ENCODE measurements at regions not wholly inside any gene's neighbourhood (a gene's known extent, or its start where the extent isn't known, plus 50 kb on each side); places are given as distances from the start of the nearest gene placed in this dataset.

GRCh38 chr3:77868725-77869124, 828.8 kb downstream of the ROBO2 start:
- no peak for DNase-seq (ENCODE audit: low read depth)

DNA sequence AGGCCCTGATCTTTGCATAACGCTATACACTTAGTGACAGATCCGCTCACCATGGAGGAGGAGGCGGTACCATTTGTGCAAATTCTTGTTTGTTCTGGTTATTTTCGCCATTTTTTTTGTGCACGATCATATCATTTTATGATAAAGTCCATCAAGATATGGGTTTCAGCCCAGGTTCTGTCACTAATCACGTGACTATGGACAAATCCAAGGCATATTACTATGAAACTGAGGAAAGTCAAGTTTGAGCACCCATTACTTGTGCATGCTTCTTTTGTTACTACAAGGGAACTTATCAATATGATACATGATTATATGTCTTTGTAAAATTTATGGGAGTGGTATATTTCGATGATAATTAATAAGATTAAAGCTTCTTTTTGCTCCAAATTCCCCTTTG, 829.5 kb downstream of the ROBO2 start:
- DNase-seq (ENCODE audit: low read depth): no peak

GRCh38 chr3:77871436-77871835, 831.5 kb downstream of the ROBO2 start:
- no peak for DNase-seq (ENCODE audit: low read depth)

GRCh38 chr3:77873598-77873997, 833.7 kb downstream of the ROBO2 start:
- DNase-seq (ENCODE audit: low read depth): no peak

GRCh38 chr3:77885381-77885780, 845.5 kb downstream of the ROBO2 start:
- no peak for DNase-seq (ENCODE audit: low read depth)

GRCh38 chr3:77887611-77888010, 847.7 kb downstream of the ROBO2 start:
- DNase-seq (ENCODE audit: low read depth): no peak

- no peak for DNase-seq (ENCODE audit: low read depth)
Observed at GRCh38 chr3:77889616-77890015, 849.7 kb downstream of the ROBO2 start.

- no peak for DNase-seq (ENCODE audit: low read depth)
Observed at GRCh38 chr3:77898621-77899020, 858.7 kb downstream of the ROBO2 start.

GRCh38 chr3:77902675-77903074, 862.8 kb downstream of the ROBO2 start:
- no peak for DNase-seq (ENCODE audit: low read depth)

- no peak for DNase-seq (ENCODE audit: low read depth)
Observed at GRCh38 chr3:77906102-77906709, 866.3 kb downstream of the ROBO2 start.

DNA sequence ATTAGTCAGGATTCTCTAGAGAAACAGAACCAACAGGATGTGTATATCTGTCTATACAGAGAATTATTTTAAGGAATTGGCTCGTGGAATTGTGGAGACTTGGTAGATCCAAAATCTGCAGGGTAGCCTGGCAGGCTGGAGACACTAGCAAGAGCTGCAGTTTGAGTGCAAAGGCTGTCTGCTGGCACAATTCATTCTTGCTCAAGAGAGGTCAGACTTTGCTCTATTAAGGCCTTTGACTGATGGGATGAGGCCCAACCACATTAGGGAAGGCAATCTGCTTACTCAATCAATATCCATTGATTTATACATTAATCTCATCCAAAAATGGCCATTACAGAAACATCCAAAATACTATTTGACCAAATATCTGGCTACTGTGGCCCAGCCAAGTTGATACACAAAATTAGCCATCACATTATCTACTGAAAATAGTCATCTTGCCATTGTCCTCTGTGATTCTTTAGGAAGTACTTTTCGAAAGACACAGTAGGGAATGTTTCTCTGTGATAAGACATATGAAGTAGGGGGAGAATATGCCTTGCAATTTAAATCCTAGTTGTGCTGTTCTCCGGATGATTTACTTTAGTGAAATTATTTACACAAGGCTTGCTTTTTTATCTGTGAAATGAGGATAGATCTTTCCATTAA, 873.8 kb downstream of the ROBO2 start:
- DNase-seq (ENCODE audit: low read depth): no peak

- no peak for DNase-seq (ENCODE audit: low read depth)
Observed at GRCh38 chr3:77915336-77915735, 875.4 kb downstream of the ROBO2 start.

DNA sequence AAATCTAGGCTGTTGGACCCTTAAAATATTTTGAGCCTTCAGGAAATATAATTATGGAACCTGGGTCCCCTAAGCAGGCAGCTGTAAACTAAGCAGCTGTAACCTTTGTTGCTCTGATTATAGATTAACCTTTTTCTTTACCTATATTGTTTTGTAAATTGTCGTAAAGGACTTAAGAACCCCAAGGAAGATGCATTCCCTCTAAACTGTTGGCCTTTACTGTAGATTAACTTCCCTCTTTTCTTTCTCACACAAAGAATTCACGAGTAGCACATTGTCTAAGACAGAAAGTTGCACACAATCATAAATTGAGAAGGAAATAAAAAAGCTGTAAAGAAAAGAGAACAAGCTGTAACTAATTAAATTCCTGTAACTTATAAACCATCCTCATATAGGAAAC, 877.3 kb downstream of the ROBO2 start:
- no peak for DNase-seq (ENCODE audit: low read depth)

DNA sequence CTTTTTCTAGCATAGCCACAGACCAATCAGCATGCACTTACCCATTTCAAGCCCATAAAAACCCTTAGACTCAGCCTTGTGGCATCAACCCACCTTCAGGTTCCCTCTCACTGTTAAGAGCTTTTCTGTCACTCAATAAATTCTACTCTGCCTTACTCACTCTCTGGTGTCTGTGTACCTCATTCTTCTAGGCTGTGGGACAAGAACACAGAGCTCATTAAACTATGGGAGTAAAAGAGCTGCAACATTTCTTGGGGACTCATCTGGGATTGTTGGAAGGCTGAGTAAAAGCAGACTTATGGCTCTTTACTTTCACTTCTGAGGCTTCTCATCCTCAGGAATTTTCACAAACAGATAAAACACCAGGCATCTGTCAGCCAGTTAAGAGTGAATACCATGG, 879.3 kb downstream of the ROBO2 start:
- DNase-seq (ENCODE audit: low read depth): no peak

DNA sequence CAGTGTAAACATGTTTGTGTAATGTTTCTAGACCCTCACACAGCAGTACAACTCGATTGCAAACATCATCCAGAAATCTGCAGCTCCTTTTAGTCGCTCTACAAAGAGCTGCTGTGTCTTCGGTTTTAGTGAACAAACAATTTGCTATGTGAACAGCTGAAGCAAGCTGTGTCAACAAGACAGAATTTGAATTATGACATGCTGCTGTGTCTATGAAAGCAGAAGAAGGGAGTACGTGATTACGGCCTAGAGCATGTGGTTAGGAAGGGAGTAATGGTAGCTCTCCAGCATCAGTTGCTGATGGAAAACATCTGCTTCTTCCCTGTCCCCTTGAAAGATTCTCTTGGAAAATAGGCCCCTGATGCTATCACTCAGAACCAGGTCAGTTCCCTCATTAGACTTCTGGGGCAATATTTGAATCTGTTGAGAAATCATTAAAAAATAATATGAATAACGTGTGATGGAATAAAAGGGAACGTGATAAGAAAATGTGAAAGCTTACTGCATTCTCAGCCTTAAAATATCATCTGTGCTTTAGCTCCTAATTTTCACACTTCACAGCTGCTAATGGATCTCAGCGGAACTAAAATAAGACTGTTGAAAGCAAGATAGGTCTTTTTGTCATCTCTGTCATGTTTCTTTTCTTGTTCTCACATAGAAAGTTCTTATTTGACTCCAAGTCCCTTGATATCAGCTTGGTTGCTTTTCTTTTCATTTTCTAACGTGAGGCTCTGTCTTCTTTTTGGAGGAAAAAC, 891.5 kb downstream of the ROBO2 start:
- no peak for DNase-seq (ENCODE audit: low read depth)

DNA sequence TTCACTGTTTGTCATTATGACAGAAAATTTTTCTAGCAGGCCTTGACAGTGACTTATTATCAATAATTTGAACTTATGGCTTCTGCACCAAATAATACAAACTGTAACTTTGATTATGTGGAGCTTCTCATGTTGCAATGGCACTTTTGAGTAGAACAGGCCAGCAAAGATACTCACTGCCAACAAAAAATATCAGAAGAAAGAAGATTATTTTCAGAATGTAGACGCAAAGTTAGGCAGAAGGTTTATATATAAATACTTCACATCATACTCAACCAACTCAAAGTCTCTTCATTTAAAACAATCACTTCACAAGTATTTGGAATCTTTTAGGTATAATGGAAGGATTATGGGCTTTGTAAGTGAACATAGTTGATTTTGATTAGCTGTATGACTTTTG, 893.0 kb downstream of the ROBO2 start:
- DNase-seq (ENCODE audit: low read depth): no peak

DNA sequence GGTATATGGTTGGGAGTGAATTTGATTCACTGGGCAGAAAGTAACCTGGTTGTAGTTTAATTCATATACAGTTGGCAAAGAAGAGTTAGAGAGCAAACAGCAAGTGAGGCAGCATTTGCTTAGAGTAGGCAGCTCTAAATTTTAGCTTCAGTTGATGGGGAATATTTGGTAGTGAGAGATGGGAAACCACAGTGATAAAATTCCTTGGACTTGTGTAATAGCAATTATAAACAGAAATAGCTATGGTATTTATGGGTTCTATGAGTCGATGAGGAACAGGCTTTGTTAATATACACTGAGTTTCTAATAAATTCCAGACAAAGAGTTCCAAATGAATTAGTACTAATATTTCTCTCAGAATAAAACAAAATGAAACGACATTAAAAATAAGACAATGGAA, 894.0 kb downstream of the ROBO2 start:
- DNase-seq (ENCODE audit: low read depth): no peak

DNA sequence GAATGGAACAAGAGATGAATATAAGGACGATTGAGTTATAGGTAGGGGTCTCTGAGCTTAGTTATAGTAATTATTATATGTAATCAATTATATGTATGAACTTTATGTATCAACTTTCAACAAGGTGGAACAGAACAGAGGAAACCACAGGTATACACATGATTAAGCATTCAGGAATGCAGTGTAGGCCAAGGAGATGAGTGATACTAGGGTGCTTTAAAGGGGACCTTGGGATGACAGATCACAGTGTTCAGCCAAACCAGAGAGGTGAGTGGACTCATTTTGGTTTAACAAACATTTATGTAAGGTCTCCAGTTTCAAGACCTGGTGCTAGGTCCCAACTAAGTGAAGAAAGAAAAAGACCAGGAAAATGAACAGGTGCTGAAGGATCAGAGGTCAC, 895.5 kb downstream of the ROBO2 start:
- DNase-seq (ENCODE audit: low read depth): no peak

DNA sequence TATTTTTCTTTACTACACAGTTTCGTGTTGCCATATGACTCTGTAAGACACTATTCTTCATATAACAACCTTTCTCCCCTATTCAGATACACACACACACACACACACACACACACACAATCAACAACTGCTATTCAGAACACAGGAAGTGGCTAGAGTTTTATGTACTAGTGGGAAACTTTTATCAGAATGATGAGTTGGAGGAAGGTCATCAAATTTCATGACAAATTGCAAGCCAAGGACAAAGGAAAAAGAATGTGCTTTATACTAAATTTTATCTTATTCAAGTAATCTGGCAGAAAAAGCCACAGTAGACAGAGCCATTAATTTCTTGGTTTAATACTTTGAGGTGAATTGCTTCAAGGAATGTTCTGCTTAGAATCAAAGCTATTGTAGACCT, 899.8 kb downstream of the ROBO2 start:
- no peak for DNase-seq (ENCODE audit: low read depth)

- no peak for DNase-seq (ENCODE audit: low read depth)
Observed at GRCh38 chr3:77943598-77943997, 903.7 kb downstream of the ROBO2 start.

GRCh38 chr3:77945320-77945719, 905.4 kb downstream of the ROBO2 start:
- no peak for DNase-seq (ENCODE audit: low read depth)

- DNase-seq (ENCODE audit: low read depth): no peak
Observed at GRCh38 chr3:77947671-77948070, 907.8 kb downstream of the ROBO2 start.

GRCh38 chr3:77967621-77968020, 927.7 kb downstream of the ROBO2 start:
- no peak for DNase-seq (ENCODE audit: low read depth)

- DNase-seq (ENCODE audit: low read depth): no peak
Observed at GRCh38 chr3:77976079-77976478, 936.2 kb downstream of the ROBO2 start.

Data from GM04504 (cell line).